ENCODE measurements at regions not wholly inside any gene's neighbourhood (a gene's known extent, or its start where the extent isn't known, plus 50 kb on each side); places are given as distances from the start of the nearest gene placed in this dataset.

- Histone ChIP-seq H3K36me3 (ENCODE audit: insufficient read depth, low read length) (no peaks in the 10 kb centered on the region), H3K27ac (ENCODE audit: low read depth, low read length) (no peak overlapping the region), H3K4me2 (ENCODE audit: insufficient read depth, low read length) (no peak overlapping the region), H4K20me1 (ENCODE audit: insufficient read depth, low read length) (no peaks in the 10 kb centered on the region), H3K4me1 (ENCODE audit: insufficient read depth, low read length) (no peaks in the 10 kb centered on the region), H3K4me3 (ENCODE audit: insufficient read depth, low read length) (no peak overlapping the region), H2AFZ (ENCODE audit: low read length) (no peak overlapping the region), H3K27me3 (ENCODE audit: insufficient read depth, low read length) (no peaks in the 10 kb centered on the region), H3K9me3 (ENCODE audit: low read depth, low read length) (no peaks in the 10 kb centered on the region), H3K79me2 (ENCODE audit: insufficient read depth, low read length) (no peaks in the 10 kb centered on the region)
- no peak for TF ChIP-seq CTCF (IDR thresholded peaks at IDR 0.05; ENCODE audit: extremely low read depth, low read depth, low read length)
- no peak for DNase-seq (ENCODE audit: insufficient read length, low spot score, missing footprints)
Measured at GRCh38 chr16:74080311-74080710, 216.3 kb upstream of the PSMD7 start.

- no peaks in the 10 kb centered on the region for H3K79me2 ChIP-seq (ENCODE audit: insufficient read depth, low read length)
- H3K27ac ChIP-seq (ENCODE audit: low read depth, low read length): no peak overlapping the region
- H2AFZ ChIP-seq (ENCODE audit: low read length): no peak overlapping the region
- no peaks in the 10 kb centered on the region for H3K9me3 ChIP-seq (ENCODE audit: low read depth, low read length)
- no peaks in the 10 kb centered on the region for H4K20me1 ChIP-seq (ENCODE audit: insufficient read depth, low read length)
- no peaks in the 10 kb centered on the region for H3K36me3 ChIP-seq (ENCODE audit: insufficient read depth, low read length)
- H3K4me1 ChIP-seq (ENCODE audit: insufficient read depth, low read length): no peaks in the 10 kb centered on the region
- H3K4me2 ChIP-seq (ENCODE audit: insufficient read depth, low read length): no peak overlapping the region
- H3K4me3 ChIP-seq (ENCODE audit: insufficient read depth, low read length): no peak overlapping the region
- no peaks in the 10 kb centered on the region for H3K27me3 ChIP-seq (ENCODE audit: insufficient read depth, low read length)
- TF ChIP-seq CTCF (IDR thresholded peaks at IDR 0.05; ENCODE audit: extremely low read depth, low read depth, low read length): no peak
- DNase-seq (ENCODE audit: insufficient read length, low spot score, missing footprints): peak; percentile 30
Measured at GRCh38 chr16:74079232-74079586, 217.4 kb upstream of the PSMD7 start.

- DNase-seq (ENCODE audit: insufficient read length, low spot score, missing footprints): no peak
- Histone ChIP-seq H3K36me3 (ENCODE audit: insufficient read depth, low read length) (no peaks in the 10 kb centered on the region), H3K27ac (ENCODE audit: low read depth, low read length) (no peak overlapping the region), H3K27me3 (ENCODE audit: insufficient read depth, low read length) (no peaks in the 10 kb centered on the region), H3K79me2 (ENCODE audit: insufficient read depth, low read length) (no peaks in the 10 kb centered on the region), H3K4me2 (ENCODE audit: insufficient read depth, low read length) (no peak overlapping the region), H4K20me1 (ENCODE audit: insufficient read depth, low read length) (no peaks in the 10 kb centered on the region), H2AFZ (ENCODE audit: low read length) (no peak overlapping the region), H3K4me1 (ENCODE audit: insufficient read depth, low read length) (no peaks in the 10 kb centered on the region), H3K9me3 (ENCODE audit: low read depth, low read length) (no peaks in the 10 kb centered on the region), H3K4me3 (ENCODE audit: insufficient read depth, low read length) (no peak overlapping the region)
- TF ChIP-seq CTCF (IDR thresholded peaks at IDR 0.05; ENCODE audit: extremely low read depth, low read depth, low read length): no peak
Measured at GRCh38 chr16:74078511-74079231, 217.9 kb upstream of the PSMD7 start.

GRCh38 chr16:74076568-74076967, 220.0 kb upstream of the PSMD7 start:
- Histone ChIP-seq H3K79me2 (ENCODE audit: insufficient read depth, low read length) (no peaks in the 10 kb centered on the region), H3K4me3 (ENCODE audit: insufficient read depth, low read length) (no peak overlapping the region), H3K4me1 (ENCODE audit: insufficient read depth, low read length) (no peaks in the 10 kb centered on the region), H3K27me3 (ENCODE audit: insufficient read depth, low read length) (no peaks in the 10 kb centered on the region), H3K9me3 (ENCODE audit: low read depth, low read length) (no peaks in the 10 kb centered on the region), H3K4me2 (ENCODE audit: insufficient read depth, low read length) (no peak overlapping the region), H3K27ac (ENCODE audit: low read depth, low read length) (no peak overlapping the region), H2AFZ (ENCODE audit: low read length) (no peak overlapping the region), H3K36me3 (ENCODE audit: insufficient read depth, low read length) (no peaks in the 10 kb centered on the region), H4K20me1 (ENCODE audit: insufficient read depth, low read length) (no peaks in the 10 kb centered on the region)
- TF ChIP-seq CTCF (IDR thresholded peaks at IDR 0.05; ENCODE audit: extremely low read depth, low read depth, low read length): no peak
- DNase-seq (ENCODE audit: insufficient read length, low spot score, missing footprints): no peak
